IMR-90 (cell line): ENCODE measurements at regions not wholly inside any gene's neighbourhood (a gene's known extent, or its start where the extent isn't known, plus 50 kb on each side); places are given as distances from the start of the nearest gene placed in this dataset.

Experiments used
- ATAC-seq: fragments of 200-7000 bp; cut with Tn5 transposase; 2 replicates; pipeline ENCODE4 v1.9.1; 2020; ENCODE audit warnings: low read depth, mild to moderate bottlenecking, moderate library complexity
- BruUV-seq: library from RNA; stranded (reverse); fragments of 400-500 nt; replicated peaks from 2 replicates; lab custom pipeline; 2021; lab: Mats Ljungman, UMichigan
- CTCF ChIA-PET: fragments of 300-600 bp; formaldehyde crosslinking; extraction: SDS; loops from one replicate; lab custom pipeline; 2021; ENCODE audit warnings: antibody characterized with exemption; lab: Yijun Ruan, JAX
- POLR2A ChIA-PET: fragments of 300-600 bp; sonication (Branson Sonifier 250); formaldehyde crosslinking; loops from one replicate; lab custom pipeline; 2022; ENCODE audit warnings: antibody characterized with exemption; ENCODE audit not compliant: unreplicated experiment; lab: Charles Lee
- DNase-seq: peaks from one replicate; pipeline ENCODE4 v3.0.0; 2013
- H2AFZ ChIP-seq: replicated peaks from 2 replicates; pipeline ENCODE3; 2013; ENCODE audit warnings: low read length, mild to moderate bottlenecking; ENCODE audit not compliant: poor library complexity
- H2AK5ac ChIP-seq: 2 replicates; pipeline ENCODE4 v1.6.1; 2013; ENCODE audit warnings: low read depth, low read length, inconsistent platforms
- H2AK9ac ChIP-seq: replicated peaks from 2 replicates; pipeline ENCODE3; 2013; ENCODE audit warnings: mild to moderate bottlenecking, low read depth, low read length, moderate library complexity; ENCODE audit not compliant: poor library complexity
- H2BK120ac ChIP-seq: 2 replicates; pipeline ENCODE4 v1.6.1; 2013; ENCODE audit warnings: low read depth, low read length, inconsistent platforms
- H2BK15ac ChIP-seq: 3 replicates; pipeline ENCODE4 v1.6.1; 2013; ENCODE audit warnings: low read depth, low read length, inconsistent platforms
- H2BK20ac ChIP-seq: 2 replicates; pipeline ENCODE4 v1.6.1; 2013; ENCODE audit warnings: low read depth, mild to moderate bottlenecking, inconsistent platforms, low read length, moderate library complexity
- H2BK5ac ChIP-seq: 2 replicates; pipeline ENCODE4 v1.6.1; 2013; ENCODE audit warnings: mild to moderate bottlenecking, low read depth, low read length, inconsistent platforms; ENCODE audit not compliant: poor library complexity, severe bottlenecking
- H3K14ac ChIP-seq: replicated peaks from 2 replicates; pipeline ENCODE4 v1.6.1; 2013; ENCODE audit warnings: low read depth, low read length, inconsistent platforms
- H3K18ac ChIP-seq: 2 replicates; pipeline ENCODE4 v1.6.1; 2013; ENCODE audit warnings: low read depth, low read length, control low read depth
- H3K23ac ChIP-seq: 2 replicates; pipeline ENCODE4 v1.6.1; 2013; ENCODE audit warnings: low read depth, low read length, inconsistent platforms
- H3K27ac ChIP-seq: 2 replicates; pipeline ENCODE4 v1.5.1; 2013; ENCODE audit warnings: mild to moderate bottlenecking, control low read depth, low read length; ENCODE audit not compliant: insufficient read depth
- H3K27me3 ChIP-seq: 2 replicates; pipeline ENCODE4 v1.6.1; 2013; ENCODE audit warnings: low read length; ENCODE audit not compliant: control insufficient read depth, insufficient read depth
- H3K36me3 ChIP-seq: 2 replicates; pipeline ENCODE4 v1.6.1; 2013; ENCODE audit warnings: low read length, mixed read lengths; ENCODE audit not compliant: control insufficient read depth, insufficient read depth
- H3K4ac ChIP-seq: 2 replicates; pipeline ENCODE4 v1.6.1; 2013; ENCODE audit warnings: low read depth, low read length, inconsistent platforms
- H3K4me1 ChIP-seq: 2 replicates; pipeline ENCODE4 v1.6.1; 2013; ENCODE audit warnings: low read length, mixed read lengths; ENCODE audit not compliant: control insufficient read depth, insufficient read depth
- H3K4me2 ChIP-seq: 2 replicates; pipeline ENCODE4 v1.6.1; 2013; ENCODE audit warnings: low read depth, mild to moderate bottlenecking, control low read depth, low read length, moderate library complexity
- H3K4me3 ChIP-seq: 2 replicates; pipeline ENCODE4 v1.5.1; 2013; ENCODE audit warnings: low read depth, mild to moderate bottlenecking, control low read depth, low read length, moderate library complexity; ENCODE audit not compliant: insufficient read depth
- H3K56ac ChIP-seq: 2 replicates; pipeline ENCODE4 v1.6.1; 2013; ENCODE audit warnings: low read length, inconsistent platforms; ENCODE audit not compliant: insufficient read depth; ENCODE audit errors: extremely low read depth
- H3K79me1 ChIP-seq, 2 experiments: 2 replicates each; pipeline ENCODE4 v1.6.1; 2013; ENCODE audit warnings: low read length in 2 of 2, inconsistent platforms in 1 of 2, low read depth in 1 of 2
- H3K9ac ChIP-seq: 2 replicates; pipeline ENCODE4 v1.6.1; 2013; ENCODE audit warnings: low read depth, low read length, control low read depth
- H3K9me1 ChIP-seq: 2 replicates; pipeline ENCODE4 v1.6.1; 2013; ENCODE audit warnings: low read length, inconsistent platforms; ENCODE audit not compliant: insufficient read depth
- H3K9me3 ChIP-seq: 2 replicates; pipeline ENCODE4 v1.6.1; 2013; ENCODE audit warnings: low read length; ENCODE audit not compliant: control insufficient read depth, insufficient read depth
- H4K20me1 ChIP-seq: 2 replicates; pipeline ENCODE4 v1.6.1; 2013; ENCODE audit warnings: low read length, inconsistent platforms; ENCODE audit not compliant: insufficient read depth
- H4K5ac ChIP-seq: 2 replicates; pipeline ENCODE4 v1.6.1; 2013; ENCODE audit warnings: mild to moderate bottlenecking, low read depth, low read length, control low read depth
- H4K8ac ChIP-seq, 2 experiments: 2 replicates each; pipeline ENCODE4 v1.6.1; 2013; ENCODE audit warnings: low read depth in 2 of 2, low read length in 2 of 2, control low read depth in 1 of 2, inconsistent platforms in 1 of 2
- H4K91ac ChIP-seq: 2 replicates; pipeline ENCODE4 v1.6.1; 2013; ENCODE audit warnings: low read depth, low read length, inconsistent platforms; ENCODE audit not compliant: insufficient read depth
- BHLHE40 ChIP-seq: fragments of 150-350 bp; IDR thresholded peaks from 2 replicates; pipeline ENCODE4 v1.6.1; 2016; ENCODE audit warnings: mild to moderate bottlenecking, low read depth, low read length
- CEBPB ChIP-seq: IDR thresholded peaks from 2 replicates; pipeline ENCODE4 v1.6.1; 2012; ENCODE audit warnings: low read depth, low read length, improper control_type of control experiment
- CHD1 ChIP-seq: IDR thresholded peaks from 2 replicates; pipeline ENCODE4 v1.6.1; 2012; ENCODE audit warnings: low read depth, low read length, improper control_type of control experiment
- FOS ChIP-seq: fragments of 150-350 bp; IDR thresholded peaks from 2 replicates; pipeline ENCODE4 v1.6.1; 2016; ENCODE audit warnings: low read depth, low read length
- MAFK ChIP-seq: IDR thresholded peaks from 2 replicates; pipeline ENCODE4 v1.6.1; 2012; ENCODE audit warnings: low read depth, low read length, improper control_type of control experiment
- MAZ ChIP-seq: IDR thresholded peaks from 2 replicates; pipeline ENCODE4 v1.6.1; 2012; ENCODE audit warnings: low read depth, mild to moderate bottlenecking, low read length, improper control_type of control experiment, moderate library complexity, borderline replicate concordance
- MXI1 ChIP-seq: IDR thresholded peaks from 2 replicates; pipeline ENCODE4 v1.6.1; 2012; ENCODE audit warnings: low read depth, mild to moderate bottlenecking, low read length, moderate library complexity, borderline replicate concordance
- NFE2L2 ChIP-seq: fragments of 150-350 bp; IDR thresholded peaks from 2 replicates; pipeline ENCODE4 v1.6.1; 2016; ENCODE audit warnings: low read depth, mild to moderate bottlenecking, low read length
- POLR2A ChIP-seq: IDR thresholded peaks from 2 replicates; pipeline ENCODE4 v1.6.1; 2012; ENCODE audit warnings: mild to moderate bottlenecking, low read depth, low read length
- RAD21 ChIP-seq: IDR thresholded peaks from 2 replicates; pipeline ENCODE4 v1.6.1; 2012; ENCODE audit warnings: low read length, improper control_type of control experiment
- RCOR1 ChIP-seq: IDR thresholded peaks from 2 replicates; pipeline ENCODE4 v1.6.1; 2012; ENCODE audit warnings: mild to moderate bottlenecking, low read length, improper control_type of control experiment; ENCODE audit not compliant: insufficient replicate concordance
- RFX5 ChIP-seq: IDR thresholded peaks from 2 replicates; pipeline ENCODE4 v1.8.0; 2012; ENCODE audit warnings: low read depth, mild to moderate bottlenecking, low read length, moderate library complexity
- SMC3 ChIP-seq: fragments of 150-350 bp; IDR thresholded peaks from 2 replicates; pipeline ENCODE4 v1.6.1; 2016; ENCODE audit warnings: low read depth, mild to moderate bottlenecking, antibody characterized with exemption, low read length, moderate library complexity
- WGBS, 2 experiments: methylation state at CpG; one replicate each; pipeline versions ENCODE4 v1.1.5 to v1.1.7; 2013; ENCODE audit warnings: missing lambda C conversion rate in 2 of 2; ENCODE audit not compliant: insufficient read length in 1 of 2; ENCODE audit errors: extremely low coverage in 2 of 2; 5-methylcytosine and 5-hydroxymethylcytosine counted together
- dilution Hi-C: fragments of 300-500 bp; cut with HindIII; formaldehyde crosslinking; loops from one replicate; pipeline ENCODE4 v1.14.3; 2018; ENCODE audit warnings: low sequenced_read_pairs; ENCODE audit not compliant: unreplicated experiment
- in situ Hi-C: fragments of 300-500 bp; cut with MboI; formaldehyde crosslinking; loops from 3 replicates; pipeline ENCODE4 v1.14.3; 2019; ENCODE audit warnings: low sequenced_read_pairs, inconsistent platforms, mixed read lengths
- intact Hi-C: fragments of 100-400 bp; cut with micrococcal nuclease; formaldehyde crosslinking; loops from 2 replicates; pipeline ENCODE4 v1.10.0; 2022
- TF ChIP-seq, protein P1 (sequence below): fragments of 150-350 bp; IDR thresholded peaks from 2 replicates; pipeline ENCODE4 v1.6.1; 2016; ENCODE audit warnings: low read depth, mild to moderate bottlenecking, low read length, moderate library complexity, borderline replicate concordance
- TF ChIP-seq, protein P2 (sequence below): fragments of 150-350 bp; IDR thresholded peaks from 2 replicates; pipeline ENCODE4 v1.6.1; 2017; ENCODE audit warnings: mild to moderate bottlenecking, antibody characterized with exemption, low read length, low read depth
- TF ChIP-seq, protein P3 (sequence below): conservative IDR thresholded peaks from 2 replicates; pipeline ENCODE4 v1.5.1; 2012; ENCODE audit warnings: mild to moderate bottlenecking, low read depth, low read length, improper control_type of control experiment

DNA sequence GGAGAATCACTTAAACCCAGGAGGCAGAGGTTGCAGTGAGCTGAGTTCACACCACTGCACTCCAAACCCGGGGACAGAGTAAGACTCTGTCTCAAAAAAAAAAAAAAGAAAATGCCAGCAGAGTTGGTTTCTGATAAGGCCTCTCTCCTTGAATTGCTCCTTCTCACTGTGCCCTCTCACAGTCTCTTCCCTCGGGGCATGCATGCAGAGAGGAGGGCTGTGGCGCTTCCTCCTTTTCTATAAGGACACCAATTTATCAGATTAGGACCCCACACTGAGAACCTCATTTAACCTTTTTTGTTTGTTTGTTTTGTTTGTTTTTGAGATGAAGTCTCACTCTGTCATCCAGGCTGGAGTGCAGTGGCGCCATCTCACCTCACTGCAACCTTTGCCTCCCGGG, 110.5 kb downstream of the ZFP36L2 start:
- Histone ChIP-seq H3K9ac (no peak overlapping the region), H4K20me1 (no peaks in the 10 kb centered on the region), H3K4me2 (no peak overlapping the region), H3K36me3 (no peaks in the 10 kb centered on the region), H2BK5ac (no peak overlapping the region), H3K79me1 (no peaks in the 10 kb centered on the region), H2AFZ (no peak overlapping the region), H3K27ac (no peak overlapping the region), H3K9me3 (peaks cover 14% of the 10 kb centered on the region), H3K4me1 (0 out of 2 replicates have a peak, but pooled peaks cover 2% of the 10 kb centered on the region), H4K8ac (no peak overlapping the region), H3K23ac (no peak overlapping the region), H2AK9ac (no peak overlapping the region), H3K56ac (no peak overlapping the region), H3K4me3 (no peak overlapping the region), H3K27me3 (no peaks in the 10 kb centered on the region), H2BK20ac (no peak overlapping the region), H2AK5ac (no peak overlapping the region), H4K91ac (no peak overlapping the region), H3K14ac (no peak overlapping the region), H3K9me1 (no peaks in the 10 kb centered on the region), H4K5ac (no peak overlapping the region), H2BK15ac (no peak overlapping the region), H2BK120ac (no peak overlapping the region), H3K4ac (no peak overlapping the region), H3K18ac (no peak overlapping the region)
- no CpG with 5 or more reads among the region's 5 CpGs for WGBS, 2 experiments
- dilution Hi-C loops (no loop called here), intact Hi-C loops (no loop called here), in situ Hi-C loops (no loop called here)
- TF ChIP-seq SMC3 (no peak), NFE2L2 (no peak), BHLHE40 (no peak), RCOR1 (no peak), CHD1 (no peak), RAD21 (no peak), RFX5 (no peak), MAFK (no peak), FOS (no peak), POLR2A (no peak), MXI1 (no peak), MAZ (no peak), CEBPB (no peak)
- TF ChIP-seq, protein P1, sequence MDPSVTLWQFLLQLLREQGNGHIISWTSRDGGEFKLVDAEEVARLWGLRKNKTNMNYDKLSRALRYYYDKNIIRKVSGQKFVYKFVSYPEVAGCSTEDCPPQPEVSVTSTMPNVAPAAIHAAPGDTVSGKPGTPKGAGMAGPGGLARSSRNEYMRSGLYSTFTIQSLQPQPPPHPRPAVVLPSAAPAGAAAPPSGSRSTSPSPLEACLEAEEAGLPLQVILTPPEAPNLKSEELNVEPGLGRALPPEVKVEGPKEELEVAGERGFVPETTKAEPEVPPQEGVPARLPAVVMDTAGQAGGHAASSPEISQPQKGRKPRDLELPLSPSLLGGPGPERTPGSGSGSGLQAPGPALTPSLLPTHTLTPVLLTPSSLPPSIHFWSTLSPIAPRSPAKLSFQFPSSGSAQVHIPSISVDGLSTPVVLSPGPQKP, result no peak
- TF ChIP-seq, protein P2, sequence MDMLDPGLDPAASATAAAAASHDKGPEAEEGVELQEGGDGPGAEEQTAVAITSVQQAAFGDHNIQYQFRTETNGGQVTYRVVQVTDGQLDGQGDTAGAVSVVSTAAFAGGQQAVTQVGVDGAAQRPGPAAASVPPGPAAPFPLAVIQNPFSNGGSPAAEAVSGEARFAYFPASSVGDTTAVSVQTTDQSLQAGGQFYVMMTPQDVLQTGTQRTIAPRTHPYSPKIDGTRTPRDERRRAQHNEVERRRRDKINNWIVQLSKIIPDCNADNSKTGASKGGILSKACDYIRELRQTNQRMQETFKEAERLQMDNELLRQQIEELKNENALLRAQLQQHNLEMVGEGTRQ, result no peak
- TF ChIP-seq, protein P3, sequence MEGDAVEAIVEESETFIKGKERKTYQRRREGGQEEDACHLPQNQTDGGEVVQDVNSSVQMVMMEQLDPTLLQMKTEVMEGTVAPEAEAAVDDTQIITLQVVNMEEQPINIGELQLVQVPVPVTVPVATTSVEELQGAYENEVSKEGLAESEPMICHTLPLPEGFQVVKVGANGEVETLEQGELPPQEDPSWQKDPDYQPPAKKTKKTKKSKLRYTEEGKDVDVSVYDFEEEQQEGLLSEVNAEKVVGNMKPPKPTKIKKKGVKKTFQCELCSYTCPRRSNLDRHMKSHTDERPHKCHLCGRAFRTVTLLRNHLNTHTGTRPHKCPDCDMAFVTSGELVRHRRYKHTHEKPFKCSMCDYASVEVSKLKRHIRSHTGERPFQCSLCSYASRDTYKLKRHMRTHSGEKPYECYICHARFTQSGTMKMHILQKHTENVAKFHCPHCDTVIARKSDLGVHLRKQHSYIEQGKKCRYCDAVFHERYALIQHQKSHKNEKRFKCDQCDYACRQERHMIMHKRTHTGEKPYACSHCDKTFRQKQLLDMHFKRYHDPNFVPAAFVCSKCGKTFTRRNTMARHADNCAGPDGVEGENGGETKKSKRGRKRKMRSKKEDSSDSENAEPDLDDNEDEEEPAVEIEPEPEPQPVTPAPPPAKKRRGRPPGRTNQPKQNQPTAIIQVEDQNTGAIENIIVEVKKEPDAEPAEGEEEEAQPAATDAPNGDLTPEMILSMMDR, result no peak
- ChIA-PET CTCF (no interaction called here), POLR2A (no interaction called here)
- DNase-seq (no peak), ATAC-seq (no peak)
- BruUV-seq, result no TSS peak
